Right atrium auricular region (tissue), 2 donors: ENCODE measurements at regions not wholly inside any gene's neighbourhood (a gene's known extent, or its start where the extent isn't known, plus 50 kb on each side); places are given as distances from the start of the nearest gene placed in this dataset.

ENCODE experiments used
- DNase-seq: peaks from one replicate; pipeline ENCODE4 v3.0.0-alpha.2; 2019; ENCODE audit warnings: low spot score
- H3K27ac ChIP-seq, 2 donors: fragments of 200-600 bp; sonication (generic); 1 replicate in 1 of 2; 2 replicates in 1 of 2; pipeline ENCODE4 v1.5.1; 2016 to 2019
- H3K27me3 ChIP-seq, 2 donors: fragments of 200-600 bp; sonication (generic); one replicate each; pipeline versions ENCODE4 v1.5.1 to v1.6.0; 2017 to 2019
- H3K36me3 ChIP-seq: fragments of 200-600 bp; sonication (generic); one replicate; pipeline ENCODE4 v1.5.1; 2016
- H3K4me1 ChIP-seq, 2 donors: fragments of 200-600 bp; sonication (generic); one replicate each; pipeline versions ENCODE4 v1.5.1 to v1.6.0; 2017 to 2019
- H3K4me3 ChIP-seq, 2 donors: fragments of 200-600 bp; sonication (generic); 1 replicate in 1 of 2; 2 replicates in 1 of 2; pipeline ENCODE4 v1.5.1; 2017 to 2019; ENCODE audit warnings: mild to moderate bottlenecking in 1 of 2, moderate library complexity in 1 of 2
- H3K9me3 ChIP-seq, 2 donors: fragments of 200-600 bp; sonication (generic); one replicate each; pipeline ENCODE4 v1.5.1; 2019
- CTCF ChIP-seq, 2 donors: fragments of 200-600 bp; sonication (generic); IDR thresholded peaks; one replicate each; pipeline ENCODE4 v1.5.1; 2019; ENCODE audit warnings: antibody characterized with exemption in 2 of 2

- DNase-seq, result no peak
- H3K27me3 ChIP-seq, result no peaks in the 10 kb centered on the region
- no peak overlapping the region for H3K27ac ChIP-seq
- no peak overlapping the region for H3K4me3 ChIP-seq
- no peak for TF ChIP-seq CTCF (IDR thresholded peaks at IDR 0.05)
- no peaks in the 10 kb centered on the region for H3K4me1 ChIP-seq
- H3K36me3 ChIP-seq, result no peaks in the 10 kb centered on the region
- no peaks in the 10 kb centered on the region for H3K9me3 ChIP-seq
These were observed 71.0 kb upstream of the TMEFF2 start for GRCh38 chr2:192265751-192266150.

- H3K27me3 ChIP-seq, result no peaks in the 10 kb centered on the region
- no peaks in the 10 kb centered on the region for H3K9me3 ChIP-seq
- TF ChIP-seq CTCF (IDR thresholded peaks at IDR 0.05), result no peak
- no peaks in the 10 kb centered on the region for H3K4me1 ChIP-seq
- H3K4me3 ChIP-seq, result no peak overlapping the region
- H3K36me3 ChIP-seq, result no peaks in the 10 kb centered on the region
- no peak overlapping the region for H3K27ac ChIP-seq
- DNase-seq, result no peak
These were observed 59.7 kb upstream of the TMEFF2 start for GRCh38 chr2:192254444-192254843.

- no peaks in the 10 kb centered on the region for H3K27me3 ChIP-seq
- H3K9me3 ChIP-seq, result no peaks in the 10 kb centered on the region
- DNase-seq, result no peak
- H3K4me1 ChIP-seq, result no peaks in the 10 kb centered on the region
- no peak overlapping the region for H3K4me3 ChIP-seq
- no peaks in the 10 kb centered on the region for H3K36me3 ChIP-seq
- H3K27ac ChIP-seq, result no peak overlapping the region
- TF ChIP-seq CTCF (IDR thresholded peaks at IDR 0.05), result no peak
These were observed 59.0 kb upstream of the TMEFF2 start for GRCh38 chr2:192253692-192254091.

GRCh38 chr2:192250961-192251360, 56.2 kb upstream of the TMEFF2 start:
- Histone ChIP-seq H3K27me3 (no peaks in the 10 kb centered on the region), H3K27ac (no peak overlapping the region), H3K36me3 (no peaks in the 10 kb centered on the region), H3K4me1 (no peaks in the 10 kb centered on the region), H3K4me3 (no peak overlapping the region), H3K9me3 (no peaks in the 10 kb centered on the region)
- DNase-seq, result no peak
- no peak for TF ChIP-seq CTCF (IDR thresholded peaks at IDR 0.05)

- TF ChIP-seq CTCF (IDR thresholded peaks at IDR 0.05), result no peak
- DNase-seq, result no peak
- Histone ChIP-seq H3K27me3 (no peaks in the 10 kb centered on the region), H3K27ac (no peak overlapping the region), H3K4me1 (no peaks in the 10 kb centered on the region), H3K4me3 (no peak overlapping the region), H3K36me3 (no peaks in the 10 kb centered on the region), H3K9me3 (no peaks in the 10 kb centered on the region)
These were observed 52.7 kb upstream of the TMEFF2 start for GRCh38 chr2:192247456-192247855.

GRCh38 chr2:192246297-192246696, 51.6 kb upstream of the TMEFF2 start:
- Histone ChIP-seq H3K27ac (no peak overlapping the region), H3K27me3 (no peaks in the 10 kb centered on the region), H3K36me3 (no peaks in the 10 kb centered on the region), H3K4me1 (no peaks in the 10 kb centered on the region), H3K9me3 (no peaks in the 10 kb centered on the region), H3K4me3 (no peak overlapping the region)
- TF ChIP-seq CTCF (IDR thresholded peaks at IDR 0.05), result no peak
- no peak for DNase-seq
